ENCODE measurements at regions not wholly inside any gene's neighbourhood (a gene's known extent, or its start where the extent isn't known, plus 50 kb on each side); places are given as distances from the start of the nearest gene placed in this dataset.

DNA sequence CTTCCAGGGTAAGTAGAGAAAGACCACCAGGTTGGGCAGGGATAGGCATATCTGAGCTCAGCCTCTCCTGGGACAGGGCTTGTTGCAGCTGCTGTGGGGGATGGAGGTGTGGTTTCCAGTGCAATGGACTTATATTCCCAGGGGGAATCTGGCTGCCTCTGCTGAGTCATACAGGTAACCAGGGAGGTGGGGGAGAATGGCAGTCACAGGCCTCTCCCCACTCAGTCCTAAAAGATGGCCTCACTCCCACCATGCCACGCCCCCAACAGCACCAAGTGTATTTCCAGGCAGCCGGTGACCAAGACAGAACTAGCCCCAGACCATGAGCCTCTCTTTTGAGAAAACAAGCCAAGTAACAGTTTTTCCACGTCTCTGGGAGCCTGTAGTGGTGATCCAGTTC lies 1240.7 kb downstream of the BRINP3 start (continued):
- TF ChIP-seq, protein P1, sequence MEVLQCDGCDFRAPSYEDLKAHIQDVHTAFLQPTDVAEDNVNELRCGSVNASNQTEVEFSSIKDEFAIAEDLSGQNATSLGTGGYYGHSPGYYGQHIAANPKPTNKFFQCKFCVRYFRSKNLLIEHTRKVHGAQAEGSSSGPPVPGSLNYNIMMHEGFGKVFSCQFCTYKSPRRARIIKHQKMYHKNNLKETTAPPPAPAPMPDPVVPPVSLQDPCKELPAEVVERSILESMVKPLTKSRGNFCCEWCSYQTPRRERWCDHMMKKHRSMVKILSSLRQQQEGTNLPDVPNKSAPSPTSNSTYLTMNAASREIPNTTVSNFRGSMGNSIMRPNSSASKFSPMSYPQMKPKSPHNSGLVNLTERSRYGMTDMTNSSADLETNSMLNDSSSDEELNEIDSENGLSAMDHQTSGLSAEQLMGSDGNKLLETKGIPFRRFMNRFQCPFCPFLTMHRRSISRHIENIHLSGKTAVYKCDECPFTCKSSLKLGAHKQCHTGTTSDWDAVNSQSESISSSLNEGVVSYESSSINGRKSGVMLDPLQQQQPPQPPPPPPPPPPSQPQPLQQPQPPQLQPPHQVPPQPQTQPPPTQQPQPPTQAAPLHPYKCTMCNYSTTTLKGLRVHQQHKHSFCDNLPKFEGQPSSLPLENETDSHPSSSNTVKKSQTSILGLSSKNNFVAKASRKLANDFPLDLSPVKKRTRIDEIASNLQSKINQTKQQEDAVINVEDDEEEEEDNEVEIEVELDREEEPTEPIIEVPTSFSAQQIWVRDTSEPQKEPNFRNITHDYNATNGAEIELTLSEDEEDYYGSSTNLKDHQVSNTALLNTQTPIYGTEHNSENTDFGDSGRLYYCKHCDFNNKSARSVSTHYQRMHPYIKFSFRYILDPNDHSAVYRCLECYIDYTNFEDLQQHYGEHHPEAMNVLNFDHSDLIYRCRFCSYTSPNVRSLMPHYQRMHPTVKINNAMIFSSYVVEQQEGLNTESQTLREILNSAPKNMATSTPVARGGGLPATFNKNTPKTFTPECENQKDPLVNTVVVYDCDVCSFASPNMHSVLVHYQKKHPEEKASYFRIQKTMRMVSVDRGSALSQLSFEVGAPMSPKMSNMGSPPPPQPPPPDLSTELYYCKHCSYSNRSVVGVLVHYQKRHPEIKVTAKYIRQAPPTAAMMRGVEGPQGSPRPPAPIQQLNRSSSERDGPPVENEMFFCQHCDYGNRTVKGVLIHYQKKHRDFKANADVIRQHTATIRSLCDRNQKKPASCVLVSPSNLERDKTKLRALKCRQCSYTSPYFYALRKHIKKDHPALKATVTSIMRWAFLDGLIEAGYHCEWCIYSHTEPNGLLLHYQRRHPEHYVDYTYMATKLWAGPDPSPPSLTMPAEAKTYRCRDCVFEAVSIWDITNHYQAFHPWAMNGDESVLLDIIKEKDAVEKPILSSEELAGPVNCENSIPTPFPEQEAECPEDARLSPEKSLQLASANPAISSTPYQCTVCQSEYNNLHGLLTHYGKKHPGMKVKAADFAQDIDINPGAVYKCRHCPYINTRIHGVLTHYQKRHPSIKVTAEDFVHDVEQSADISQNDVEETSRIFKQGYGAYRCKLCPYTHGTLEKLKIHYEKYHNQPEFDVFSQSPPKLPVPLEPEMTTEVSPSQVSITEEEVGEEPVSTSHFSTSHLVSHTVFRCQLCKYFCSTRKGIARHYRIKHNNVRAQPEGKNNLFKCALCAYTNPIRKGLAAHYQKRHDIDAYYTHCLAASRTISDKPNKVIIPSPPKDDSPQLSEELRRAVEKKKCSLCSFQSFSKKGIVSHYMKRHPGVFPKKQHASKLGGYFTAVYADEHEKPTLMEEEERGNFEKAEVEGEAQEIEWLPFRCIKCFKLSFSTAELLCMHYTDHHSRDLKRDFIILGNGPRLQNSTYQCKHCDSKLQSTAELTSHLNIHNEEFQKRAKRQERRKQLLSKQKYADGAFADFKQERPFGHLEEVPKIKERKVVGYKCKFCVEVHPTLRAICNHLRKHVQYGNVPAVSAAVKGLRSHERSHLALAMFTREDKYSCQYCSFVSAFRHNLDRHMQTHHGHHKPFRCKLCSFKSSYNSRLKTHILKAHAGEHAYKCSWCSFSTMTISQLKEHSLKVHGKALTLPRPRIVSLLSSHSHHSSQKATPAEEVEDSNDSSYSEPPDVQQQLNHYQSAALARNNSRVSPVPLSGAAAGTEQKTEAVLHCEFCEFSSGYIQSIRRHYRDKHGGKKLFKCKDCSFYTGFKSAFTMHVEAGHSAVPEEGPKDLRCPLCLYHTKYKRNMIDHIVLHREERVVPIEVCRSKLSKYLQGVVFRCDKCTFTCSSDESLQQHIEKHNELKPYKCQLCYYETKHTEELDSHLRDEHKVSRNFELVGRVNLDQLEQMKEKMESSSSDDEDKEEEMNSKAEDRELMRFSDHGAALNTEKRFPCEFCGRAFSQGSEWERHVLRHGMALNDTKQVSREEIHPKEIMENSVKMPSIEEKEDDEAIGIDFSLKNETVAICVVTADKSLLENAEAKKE (CRISPR knock-in tag; IDR thresholded peaks at IDR 0.05): no peak
- no peak for TF ChIP-seq EZH2phosphoT487 (IDR thresholded peaks at IDR 0.05; ENCODE audit: unreplicated experiment)
- TF ChIP-seq EZH2 (IDR thresholded peaks at IDR 0.05; ENCODE audit: low read depth, unreplicated experiment): no peak
- no peak for TF ChIP-seq STAT1 (IDR thresholded peaks at IDR 0.05; ENCODE audit: unreplicated experiment)
- TF ChIP-seq, protein P2, sequence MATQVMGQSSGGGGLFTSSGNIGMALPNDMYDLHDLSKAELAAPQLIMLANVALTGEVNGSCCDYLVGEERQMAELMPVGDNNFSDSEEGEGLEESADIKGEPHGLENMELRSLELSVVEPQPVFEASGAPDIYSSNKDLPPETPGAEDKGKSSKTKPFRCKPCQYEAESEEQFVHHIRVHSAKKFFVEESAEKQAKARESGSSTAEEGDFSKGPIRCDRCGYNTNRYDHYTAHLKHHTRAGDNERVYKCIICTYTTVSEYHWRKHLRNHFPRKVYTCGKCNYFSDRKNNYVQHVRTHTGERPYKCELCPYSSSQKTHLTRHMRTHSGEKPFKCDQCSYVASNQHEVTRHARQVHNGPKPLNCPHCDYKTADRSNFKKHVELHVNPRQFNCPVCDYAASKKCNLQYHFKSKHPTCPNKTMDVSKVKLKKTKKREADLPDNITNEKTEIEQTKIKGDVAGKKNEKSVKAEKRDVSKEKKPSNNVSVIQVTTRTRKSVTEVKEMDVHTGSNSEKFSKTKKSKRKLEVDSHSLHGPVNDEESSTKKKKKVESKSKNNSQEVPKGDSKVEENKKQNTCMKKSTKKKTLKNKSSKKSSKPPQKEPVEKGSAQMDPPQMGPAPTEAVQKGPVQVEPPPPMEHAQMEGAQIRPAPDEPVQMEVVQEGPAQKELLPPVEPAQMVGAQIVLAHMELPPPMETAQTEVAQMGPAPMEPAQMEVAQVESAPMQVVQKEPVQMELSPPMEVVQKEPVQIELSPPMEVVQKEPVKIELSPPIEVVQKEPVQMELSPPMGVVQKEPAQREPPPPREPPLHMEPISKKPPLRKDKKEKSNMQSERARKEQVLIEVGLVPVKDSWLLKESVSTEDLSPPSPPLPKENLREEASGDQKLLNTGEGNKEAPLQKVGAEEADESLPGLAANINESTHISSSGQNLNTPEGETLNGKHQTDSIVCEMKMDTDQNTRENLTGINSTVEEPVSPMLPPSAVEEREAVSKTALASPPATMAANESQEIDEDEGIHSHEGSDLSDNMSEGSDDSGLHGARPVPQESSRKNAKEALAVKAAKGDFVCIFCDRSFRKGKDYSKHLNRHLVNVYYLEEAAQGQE (IDR thresholded peaks at IDR 0.05; ENCODE audit: unreplicated experiment): no peak
- TF ChIP-seq NANOG (IDR thresholded peaks at IDR 0.05; ENCODE audit: borderline replicate concordance): no peak
- TF ChIP-seq ZNF114 (CRISPR knock-in tag; IDR thresholded peaks at IDR 0.05): no peak
- TF ChIP-seq CREB1 (CRISPR knock-in tag; IDR thresholded peaks at IDR 0.05; ENCODE audit: low read depth): no peak
- TF ChIP-seq ZNF331 (CRISPR knock-in tag; IDR thresholded peaks at IDR 0.05; ENCODE audit: low read depth): no peak
- TF ChIP-seq POLR2AphosphoS5 (IDR thresholded peaks at IDR 0.05; ENCODE audit: low read depth): no peak
- TF ChIP-seq JUNB (IDR thresholded peaks at IDR 0.05; ENCODE audit: unreplicated experiment): no peak

Measured in GM23338 (cell line).